ENCODE measurements at regions not wholly inside any gene's neighbourhood (a gene's known extent, or its start where the extent isn't known, plus 50 kb on each side); places are given as distances from the start of the nearest gene placed in this dataset.

DNA sequence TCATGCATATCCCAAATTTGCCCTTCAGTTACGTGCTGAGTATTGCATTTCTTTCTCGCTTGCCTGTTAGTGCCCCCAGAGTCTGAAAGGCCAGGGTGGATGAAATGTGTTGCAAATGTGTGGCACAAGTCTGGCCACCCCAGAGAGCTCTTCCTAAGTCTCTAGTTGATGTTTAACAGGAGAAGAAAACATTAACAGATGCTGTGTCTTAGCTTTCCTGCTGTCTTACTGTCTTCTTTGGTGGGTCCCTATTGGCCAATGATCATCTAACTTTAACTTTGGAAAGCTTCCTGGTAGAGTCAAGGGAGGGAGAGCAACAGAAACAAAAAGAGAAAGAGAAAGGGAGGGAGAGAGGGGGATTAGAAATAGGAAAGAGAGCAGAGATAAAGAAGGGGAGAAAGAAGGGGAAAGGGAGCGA lies 76.7 kb upstream of the P3H2 start:
- Histone ChIP-seq H4K91ac (ENCODE audit: insufficient read depth, low read depth, low read length) (no peak overlapping the region), H3K9me3 (ENCODE audit: control insufficient read depth, insufficient read depth, low read length) (no peaks in the 10 kb centered on the region), H3K4me2 (ENCODE audit: low read depth, low read length) (peak overlapping the region; percentile 55; the same call in 1 of the 2 replicates), H3K27ac (ENCODE audit: insufficient read depth, low read length) (no peak overlapping the region), H2BK20ac (ENCODE audit: low read depth, low read length) (peak overlapping the region; percentile 66), H2AK5ac (ENCODE audit: low read depth, low read length) (peak overlapping the region; percentile 43; the same call in 1 of the 2 replicates), H4K8ac (ENCODE audit: low read depth in 2 of 2, low read length in 2 of 2) (peak overlapping the region in 1 of 2 experiments; percentile 40; a peak in 1 of 4 replicates), H2BK15ac (ENCODE audit: low read depth, low read length) (peak overlapping the region; percentile 35; the same call in 1 of the 3 replicates), H2AFZ (replicated peaks; ENCODE audit: low read length, poor library complexity) (peak overlapping the region; percentile 5), H3K14ac (replicated peaks; ENCODE audit: low read depth, low read length) (0 out of 2 replicates have a peak overlapping the region, but pooled peaks have one; percentile 14), H3K36me3 (ENCODE audit: control insufficient read depth, insufficient read depth, low read length) (no peaks in the 10 kb centered on the region), H3K27me3 (ENCODE audit: control insufficient read depth, insufficient read depth, low read length) (no peaks in the 10 kb centered on the region), H3K4ac (ENCODE audit: low read depth, low read length) (peak overlapping the region; percentile 37; the same call in 1 of the 2 replicates), H3K9ac (ENCODE audit: low read depth, low read length) (no peak overlapping the region), H3K4me3 (ENCODE audit: insufficient read depth, low read depth, low read length) (no peak overlapping the region), H2BK5ac (ENCODE audit: low read depth, low read length, poor library complexity, severe bottlenecking) (no peak overlapping the region), H3K79me1 (ENCODE audit: low read depth in 1 of 2, low read length in 2 of 2) (no peaks in the 10 kb centered on the region; a peak in 1 of 4 replicates), H3K18ac (ENCODE audit: low read depth, low read length) (no peak overlapping the region), H3K23ac (ENCODE audit: low read depth, low read length) (no peak overlapping the region), H4K5ac (ENCODE audit: low read depth, low read length) (peak overlapping the region; percentile 29; the same call in 1 of the 2 replicates), H2BK120ac (ENCODE audit: low read depth, low read length) (peak overlapping the region; percentile 59), H2AK9ac (replicated peaks; ENCODE audit: low read depth, low read length, poor library complexity) (no peak overlapping the region), H3K4me1 (ENCODE audit: control insufficient read depth, insufficient read depth, low read length) (peaks cover under 1% of the 10 kb centered on the region; the same call in 1 of the 2 replicates), H4K20me1 (ENCODE audit: insufficient read depth, low read length) (no peaks in the 10 kb centered on the region), H3K9me1 (ENCODE audit: insufficient read depth, low read length) (0 out of 2 replicates have a peak, but pooled peaks cover 2% of the 10 kb centered on the region), H3K56ac (ENCODE audit: extremely low read depth, insufficient read depth, low read length) (no peak overlapping the region)
- DNase-seq (no peak), ATAC-seq (ENCODE audit: low read depth) (no peak)
- ChIA-PET CTCF (no interaction called here), POLR2A (ENCODE audit: unreplicated experiment) (no interaction called here)
- in situ Hi-C loops (cut with MboI; ENCODE audit: low sequenced_read_pairs) (loop anchor here (5.0 kb wide), 1 partner anchor 235 kb away; no protein-coding TSS in a partner anchor), intact Hi-C loops (cut with micrococcal nuclease) (no loop called here), dilution Hi-C loops (cut with HindIII; ENCODE audit: low sequenced_read_pairs, unreplicated experiment) (no loop called here)
- no TSS peak for BruUV-seq (replicated peaks)
- TF ChIP-seq, protein P1, sequence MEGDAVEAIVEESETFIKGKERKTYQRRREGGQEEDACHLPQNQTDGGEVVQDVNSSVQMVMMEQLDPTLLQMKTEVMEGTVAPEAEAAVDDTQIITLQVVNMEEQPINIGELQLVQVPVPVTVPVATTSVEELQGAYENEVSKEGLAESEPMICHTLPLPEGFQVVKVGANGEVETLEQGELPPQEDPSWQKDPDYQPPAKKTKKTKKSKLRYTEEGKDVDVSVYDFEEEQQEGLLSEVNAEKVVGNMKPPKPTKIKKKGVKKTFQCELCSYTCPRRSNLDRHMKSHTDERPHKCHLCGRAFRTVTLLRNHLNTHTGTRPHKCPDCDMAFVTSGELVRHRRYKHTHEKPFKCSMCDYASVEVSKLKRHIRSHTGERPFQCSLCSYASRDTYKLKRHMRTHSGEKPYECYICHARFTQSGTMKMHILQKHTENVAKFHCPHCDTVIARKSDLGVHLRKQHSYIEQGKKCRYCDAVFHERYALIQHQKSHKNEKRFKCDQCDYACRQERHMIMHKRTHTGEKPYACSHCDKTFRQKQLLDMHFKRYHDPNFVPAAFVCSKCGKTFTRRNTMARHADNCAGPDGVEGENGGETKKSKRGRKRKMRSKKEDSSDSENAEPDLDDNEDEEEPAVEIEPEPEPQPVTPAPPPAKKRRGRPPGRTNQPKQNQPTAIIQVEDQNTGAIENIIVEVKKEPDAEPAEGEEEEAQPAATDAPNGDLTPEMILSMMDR (conservative IDR thresholded peaks at IDR 0.05; ENCODE audit: low read depth, low read length): no peak
- no peak for TF ChIP-seq CEBPB (IDR thresholded peaks at IDR 0.05; ENCODE audit: low read depth, low read length)
- TF ChIP-seq FOS (IDR thresholded peaks at IDR 0.05; ENCODE audit: low read depth, low read length): no peak
- no peak for TF ChIP-seq MAFK (IDR thresholded peaks at IDR 0.05; ENCODE audit: low read depth, low read length)
- no peak for TF ChIP-seq NFE2L2 (IDR thresholded peaks at IDR 0.05; ENCODE audit: low read depth, low read length)
- TF ChIP-seq, protein P2, sequence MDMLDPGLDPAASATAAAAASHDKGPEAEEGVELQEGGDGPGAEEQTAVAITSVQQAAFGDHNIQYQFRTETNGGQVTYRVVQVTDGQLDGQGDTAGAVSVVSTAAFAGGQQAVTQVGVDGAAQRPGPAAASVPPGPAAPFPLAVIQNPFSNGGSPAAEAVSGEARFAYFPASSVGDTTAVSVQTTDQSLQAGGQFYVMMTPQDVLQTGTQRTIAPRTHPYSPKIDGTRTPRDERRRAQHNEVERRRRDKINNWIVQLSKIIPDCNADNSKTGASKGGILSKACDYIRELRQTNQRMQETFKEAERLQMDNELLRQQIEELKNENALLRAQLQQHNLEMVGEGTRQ (IDR thresholded peaks at IDR 0.05; ENCODE audit: low read depth, low read length): no peak
- TF ChIP-seq CHD1 (IDR thresholded peaks at IDR 0.05; ENCODE audit: low read depth, low read length): no peak
- no peak for TF ChIP-seq POLR2A (IDR thresholded peaks at IDR 0.05; ENCODE audit: low read depth, low read length)
- TF ChIP-seq BHLHE40 (IDR thresholded peaks at IDR 0.05; ENCODE audit: low read depth, low read length): no peak
- TF ChIP-seq MAZ (IDR thresholded peaks at IDR 0.05; ENCODE audit: borderline replicate concordance, low read depth, low read length): no peak
- TF ChIP-seq, protein P3, sequence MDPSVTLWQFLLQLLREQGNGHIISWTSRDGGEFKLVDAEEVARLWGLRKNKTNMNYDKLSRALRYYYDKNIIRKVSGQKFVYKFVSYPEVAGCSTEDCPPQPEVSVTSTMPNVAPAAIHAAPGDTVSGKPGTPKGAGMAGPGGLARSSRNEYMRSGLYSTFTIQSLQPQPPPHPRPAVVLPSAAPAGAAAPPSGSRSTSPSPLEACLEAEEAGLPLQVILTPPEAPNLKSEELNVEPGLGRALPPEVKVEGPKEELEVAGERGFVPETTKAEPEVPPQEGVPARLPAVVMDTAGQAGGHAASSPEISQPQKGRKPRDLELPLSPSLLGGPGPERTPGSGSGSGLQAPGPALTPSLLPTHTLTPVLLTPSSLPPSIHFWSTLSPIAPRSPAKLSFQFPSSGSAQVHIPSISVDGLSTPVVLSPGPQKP (IDR thresholded peaks at IDR 0.05; ENCODE audit: borderline replicate concordance, low read depth, low read length): no peak
- TF ChIP-seq RAD21 (IDR thresholded peaks at IDR 0.05; ENCODE audit: low read length): no peak
- 100% methylated on average over 1 of the region's 3 CpGs; no CpG with 5 or more reads in 1 of the 2 experiments for WGBS, 2 experiments (ENCODE audit: extremely low coverage in 2 of 2, insufficient read length in 1 of 2)
